Body of pancreas (tissue), 4 donors: ENCODE measurements at regions not wholly inside any gene's neighbourhood (a gene's known extent, or its start where the extent isn't known, plus 50 kb on each side); places are given as distances from the start of the nearest gene placed in this dataset.

Experiments used
- POLR2A ChIP-seq, 3 donors: fragments of 450-650 bp; IDR thresholded peaks; one replicate each; pipeline ENCODE4 v1.6.1; 2016; ENCODE audit warnings: antibody characterized with exemption in 3 of 3, mild to moderate bottlenecking in 2 of 3
- TF ChIP-seq, protein P1 (sequence below), 7 experiments: fragments of 450-650 bp in 4 of 7; fragments of 200-600 bp in 3 of 7; sonication (generic) in 3 of 7; IDR thresholded peaks; one replicate each; pipeline ENCODE4 v1.5.1; 2016 to 2019; ENCODE audit warnings: antibody characterized with exemption in 7 of 7

GRCh38 chr5:145283141-145283810 lies 551.9 kb downstream of the PRELID2 start:
- TF ChIP-seq, protein P1, sequence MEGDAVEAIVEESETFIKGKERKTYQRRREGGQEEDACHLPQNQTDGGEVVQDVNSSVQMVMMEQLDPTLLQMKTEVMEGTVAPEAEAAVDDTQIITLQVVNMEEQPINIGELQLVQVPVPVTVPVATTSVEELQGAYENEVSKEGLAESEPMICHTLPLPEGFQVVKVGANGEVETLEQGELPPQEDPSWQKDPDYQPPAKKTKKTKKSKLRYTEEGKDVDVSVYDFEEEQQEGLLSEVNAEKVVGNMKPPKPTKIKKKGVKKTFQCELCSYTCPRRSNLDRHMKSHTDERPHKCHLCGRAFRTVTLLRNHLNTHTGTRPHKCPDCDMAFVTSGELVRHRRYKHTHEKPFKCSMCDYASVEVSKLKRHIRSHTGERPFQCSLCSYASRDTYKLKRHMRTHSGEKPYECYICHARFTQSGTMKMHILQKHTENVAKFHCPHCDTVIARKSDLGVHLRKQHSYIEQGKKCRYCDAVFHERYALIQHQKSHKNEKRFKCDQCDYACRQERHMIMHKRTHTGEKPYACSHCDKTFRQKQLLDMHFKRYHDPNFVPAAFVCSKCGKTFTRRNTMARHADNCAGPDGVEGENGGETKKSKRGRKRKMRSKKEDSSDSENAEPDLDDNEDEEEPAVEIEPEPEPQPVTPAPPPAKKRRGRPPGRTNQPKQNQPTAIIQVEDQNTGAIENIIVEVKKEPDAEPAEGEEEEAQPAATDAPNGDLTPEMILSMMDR (IDR thresholded peaks at IDR 0.05): no peak
- no peak for TF ChIP-seq POLR2A (IDR thresholded peaks at IDR 0.05)
